ENCODE measurements at regions not wholly inside any gene's neighbourhood (a gene's known extent, or its start where the extent isn't known, plus 50 kb on each side); places are given as distances from the start of the nearest gene placed in this dataset.
"Not testable (repeated sequence)": the region's sequence is repeated elsewhere in the genome, so short reads cannot be mapped to it uniquely, and the experiment has no call there.

GRCh38 chr12:14032191-14032590 lies 50.8 kb upstream of the GRIN2B start:
- not testable (repeated sequence) for H3K36me3 ChIP-seq (ENCODE audit: control insufficient read depth, insufficient read depth, low read length); DNase-seq (ENCODE audit: low read depth, low spot score); H3K9me3 ChIP-seq (ENCODE audit: control insufficient read depth, insufficient read depth, low read length); H3K27ac ChIP-seq (ENCODE audit: low read length); H3K4me3 ChIP-seq (ENCODE audit: low read length); H3K27me3 ChIP-seq (ENCODE audit: control insufficient read depth, insufficient read depth, low read length); H3K4me1 ChIP-seq (ENCODE audit: control insufficient read depth, insufficient read depth, low read length)
- no CpG with 5 or more reads among the region's 11 CpGs for WGBS (ENCODE audit: insufficient coverage, insufficient read length)

DNA sequence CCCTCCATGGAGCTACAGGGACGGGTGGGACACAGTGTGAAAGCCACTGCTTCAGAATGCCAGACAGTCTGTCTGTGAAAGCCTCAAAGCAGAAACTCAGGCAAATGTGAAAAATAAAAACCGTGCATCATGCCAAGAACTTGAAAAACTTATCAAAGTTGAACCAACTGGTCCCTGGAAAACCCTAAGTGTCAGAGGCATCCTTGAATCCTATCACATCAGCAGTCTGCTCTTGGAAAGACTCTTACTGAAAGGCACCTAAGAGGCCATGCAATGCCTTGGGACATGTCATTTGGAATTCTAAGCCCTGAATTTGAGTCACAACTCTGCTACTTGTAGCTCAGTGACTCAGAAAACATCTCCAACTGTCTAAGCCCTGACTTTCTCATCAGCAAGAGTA lies 62.4 kb upstream of the GRIN2B start:
- Histone ChIP-seq H3K36me3 (ENCODE audit: control insufficient read depth, insufficient read depth, low read length) (no peaks in the 10 kb centered on the region), H3K27me3 (ENCODE audit: control insufficient read depth, insufficient read depth, low read length) (no peaks in the 10 kb centered on the region), H3K4me1 (ENCODE audit: control insufficient read depth, insufficient read depth, low read length) (no peaks in the 10 kb centered on the region), H3K4me3 (ENCODE audit: low read length) (no peak overlapping the region), H3K27ac (ENCODE audit: low read length) (no peak overlapping the region), H3K9me3 (ENCODE audit: control insufficient read depth, insufficient read depth, low read length) (no peaks in the 10 kb centered on the region)
- DNase-seq (ENCODE audit: low read depth, low spot score): no peak
- WGBS (ENCODE audit: insufficient coverage, insufficient read length): no CpG with 5 or more reads among the region's 2 CpGs

- no peak overlapping the region for H3K4me3 ChIP-seq (ENCODE audit: low read length)
- no peaks in the 10 kb centered on the region for H3K9me3 ChIP-seq (ENCODE audit: control insufficient read depth, insufficient read depth, low read length)
- no peaks in the 10 kb centered on the region for H3K27me3 ChIP-seq (ENCODE audit: control insufficient read depth, insufficient read depth, low read length)
- no peaks in the 10 kb centered on the region for H3K36me3 ChIP-seq (ENCODE audit: control insufficient read depth, insufficient read depth, low read length)
- no peak for DNase-seq (ENCODE audit: low read depth, low spot score)
- H3K4me1 ChIP-seq (ENCODE audit: control insufficient read depth, insufficient read depth, low read length): no peaks in the 10 kb centered on the region
- no CpG with 5 or more reads among the region's 4 CpGs for WGBS (ENCODE audit: insufficient coverage, insufficient read length)
- no peak overlapping the region for H3K27ac ChIP-seq (ENCODE audit: low read length)
Observed at GRCh38 chr12:14048941-14049545, 67.6 kb upstream of the GRIN2B start.

GRCh38 chr12:14057895-14058294 lies 76.5 kb upstream of the GRIN2B start:
- no peaks in the 10 kb centered on the region for H3K9me3 ChIP-seq (ENCODE audit: control insufficient read depth, insufficient read depth, low read length)
- H3K27ac ChIP-seq (ENCODE audit: low read length): no peak overlapping the region
- H3K36me3 ChIP-seq (ENCODE audit: control insufficient read depth, insufficient read depth, low read length): no peaks in the 10 kb centered on the region
- no CpG with 5 or more reads among the region's 7 CpGs for WGBS (ENCODE audit: insufficient coverage, insufficient read length)
- no peaks in the 10 kb centered on the region for H3K27me3 ChIP-seq (ENCODE audit: control insufficient read depth, insufficient read depth, low read length)
- no peak overlapping the region for H3K4me3 ChIP-seq (ENCODE audit: low read length)
- H3K4me1 ChIP-seq (ENCODE audit: control insufficient read depth, insufficient read depth, low read length): no peaks in the 10 kb centered on the region
- no peak for DNase-seq (ENCODE audit: low read depth, low spot score)

- no peak overlapping the region for H3K27ac ChIP-seq (ENCODE audit: low read length)
- H3K4me1 ChIP-seq (ENCODE audit: control insufficient read depth, insufficient read depth, low read length): no peaks in the 10 kb centered on the region
- H3K4me3 ChIP-seq (ENCODE audit: low read length): no peak overlapping the region
- WGBS (ENCODE audit: insufficient coverage, insufficient read length): no CpG with 5 or more reads among the region's 1 CpG
- DNase-seq (ENCODE audit: low read depth, low spot score): no peak
- H3K9me3 ChIP-seq (ENCODE audit: control insufficient read depth, insufficient read depth, low read length): no peaks in the 10 kb centered on the region
- H3K36me3 ChIP-seq (ENCODE audit: control insufficient read depth, insufficient read depth, low read length): no peaks in the 10 kb centered on the region
- H3K27me3 ChIP-seq (ENCODE audit: control insufficient read depth, insufficient read depth, low read length): no peaks in the 10 kb centered on the region
Observed at GRCh38 chr12:14058717-14059116, 77.3 kb upstream of the GRIN2B start.

- Histone ChIP-seq H3K4me1 (ENCODE audit: control insufficient read depth, insufficient read depth, low read length) (no peaks in the 10 kb centered on the region), H3K9me3 (ENCODE audit: control insufficient read depth, insufficient read depth, low read length) (no peaks in the 10 kb centered on the region), H3K27ac (ENCODE audit: low read length) (no peak overlapping the region), H3K27me3 (ENCODE audit: control insufficient read depth, insufficient read depth, low read length) (no peaks in the 10 kb centered on the region), H3K4me3 (ENCODE audit: low read length) (no peak overlapping the region), H3K36me3 (ENCODE audit: control insufficient read depth, insufficient read depth, low read length) (no peaks in the 10 kb centered on the region)
- no CpG with 5 or more reads among the region's 2 CpGs for WGBS (ENCODE audit: insufficient coverage, insufficient read length)
- DNase-seq (ENCODE audit: low read depth, low spot score): no peak
Observed at GRCh38 chr12:14059548-14059947, 78.1 kb upstream of the GRIN2B start.

DNA sequence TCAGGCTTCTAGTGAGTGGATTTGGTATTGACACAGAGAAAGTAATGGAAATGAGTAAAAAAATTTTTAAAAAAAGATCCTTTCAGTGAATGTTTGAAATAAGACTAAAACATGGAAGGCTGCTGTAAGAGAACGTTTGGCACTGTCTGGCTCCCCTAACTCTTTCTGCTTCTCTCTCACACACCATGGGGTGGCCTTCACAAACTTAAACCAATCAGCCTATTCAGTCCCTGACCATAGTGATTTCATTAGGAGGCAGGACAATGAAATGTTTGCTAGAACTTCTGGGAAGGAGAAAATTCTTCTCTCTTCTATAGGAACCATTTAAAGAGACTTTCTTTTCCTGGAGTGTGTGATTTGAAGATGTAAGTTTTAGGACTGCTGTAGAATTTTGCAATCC lies 84.2 kb upstream of the GRIN2B start:
- no peaks in the 10 kb centered on the region for H3K4me1 ChIP-seq (ENCODE audit: control insufficient read depth, insufficient read depth, low read length)
- no CpG with 5 or more reads among the region's 1 CpG for WGBS (ENCODE audit: insufficient coverage, insufficient read length)
- no peak overlapping the region for H3K27ac ChIP-seq (ENCODE audit: low read length)
- no peaks in the 10 kb centered on the region for H3K27me3 ChIP-seq (ENCODE audit: control insufficient read depth, insufficient read depth, low read length)
- H3K9me3 ChIP-seq (ENCODE audit: control insufficient read depth, insufficient read depth, low read length): no peaks in the 10 kb centered on the region
- no peak overlapping the region for H3K4me3 ChIP-seq (ENCODE audit: low read length)
- DNase-seq (ENCODE audit: low read depth, low spot score): no peak
- H3K36me3 ChIP-seq (ENCODE audit: control insufficient read depth, insufficient read depth, low read length): no peaks in the 10 kb centered on the region

- H3K27ac ChIP-seq (ENCODE audit: low read length): no peak overlapping the region
- H3K27me3 ChIP-seq (ENCODE audit: control insufficient read depth, insufficient read depth, low read length): no peaks in the 10 kb centered on the region
- no peak for DNase-seq (ENCODE audit: low read depth, low spot score)
- no peaks in the 10 kb centered on the region for H3K36me3 ChIP-seq (ENCODE audit: control insufficient read depth, insufficient read depth, low read length)
- H3K9me3 ChIP-seq (ENCODE audit: control insufficient read depth, insufficient read depth, low read length): no peaks in the 10 kb centered on the region
- H3K4me3 ChIP-seq (ENCODE audit: low read length): no peak overlapping the region
- H3K4me1 ChIP-seq (ENCODE audit: control insufficient read depth, insufficient read depth, low read length): no peaks in the 10 kb centered on the region
Observed at GRCh38 chr12:14066021-14066420, 84.6 kb upstream of the GRIN2B start.

- Histone ChIP-seq H3K27me3 (ENCODE audit: control insufficient read depth, insufficient read depth, low read length) (no peaks in the 10 kb centered on the region), H3K27ac (ENCODE audit: low read length) (no peak overlapping the region), H3K4me1 (ENCODE audit: control insufficient read depth, insufficient read depth, low read length) (no peaks in the 10 kb centered on the region), H3K36me3 (ENCODE audit: control insufficient read depth, insufficient read depth, low read length) (no peaks in the 10 kb centered on the region), H3K4me3 (ENCODE audit: low read length) (no peak overlapping the region), H3K9me3 (ENCODE audit: control insufficient read depth, insufficient read depth, low read length) (no peaks in the 10 kb centered on the region)
- no CpG with 5 or more reads among the region's 2 CpGs for whole genome bisulfite sequencing (ENCODE audit: insufficient coverage, insufficient read length)
- DNase-seq (ENCODE audit: low read depth, low spot score): no peak
Observed at GRCh38 chr12:14068961-14069360, 87.6 kb upstream of the GRIN2B start.

- no peaks in the 10 kb centered on the region for H3K9me3 ChIP-seq (ENCODE audit: control insufficient read depth, insufficient read depth, low read length)
- no peak overlapping the region for H3K27ac ChIP-seq (ENCODE audit: low read length)
- no peaks in the 10 kb centered on the region for H3K36me3 ChIP-seq (ENCODE audit: control insufficient read depth, insufficient read depth, low read length)
- no peak for DNase-seq (ENCODE audit: low read depth, low spot score)
- H3K4me3 ChIP-seq (ENCODE audit: low read length): no peak overlapping the region
- no CpG with 5 or more reads among the region's 1 CpG for WGBS (ENCODE audit: insufficient coverage, insufficient read length)
- no peaks in the 10 kb centered on the region for H3K4me1 ChIP-seq (ENCODE audit: control insufficient read depth, insufficient read depth, low read length)
- no peaks in the 10 kb centered on the region for H3K27me3 ChIP-seq (ENCODE audit: control insufficient read depth, insufficient read depth, low read length)
Observed at GRCh38 chr12:14071833-14072232, 90.4 kb upstream of the GRIN2B start.

- Histone ChIP-seq H3K4me1 (ENCODE audit: control insufficient read depth, insufficient read depth, low read length) (no peaks in the 10 kb centered on the region), H3K27ac (ENCODE audit: low read length) (no peak overlapping the region), H3K9me3 (ENCODE audit: control insufficient read depth, insufficient read depth, low read length) (no peaks in the 10 kb centered on the region), H3K36me3 (ENCODE audit: control insufficient read depth, insufficient read depth, low read length) (no peaks in the 10 kb centered on the region), H3K4me3 (ENCODE audit: low read length) (no peak overlapping the region), H3K27me3 (ENCODE audit: control insufficient read depth, insufficient read depth, low read length) (no peaks in the 10 kb centered on the region)
- 100% methylated on average over 1 of the region's 1 CpG for WGBS (ENCODE audit: insufficient coverage, insufficient read length)
- DNase-seq (ENCODE audit: low read depth, low spot score): no peak
Observed at GRCh38 chr12:14072987-14073386, 91.6 kb upstream of the GRIN2B start.

Measured in iPS DF 6.9 (cell line).